SK-N-SH (cell line): ENCODE measurements at regions not wholly inside any gene's neighbourhood (a gene's known extent, or its start where the extent isn't known, plus 50 kb on each side); places are given as distances from the start of the nearest gene placed in this dataset.
A peak's percentile ranks its signal among the peaks of the same experiment; 100 is the strongest.
"Not testable (repeated sequence)": the region's sequence is repeated elsewhere in the genome, so short reads cannot be mapped to it uniquely, and the experiment has no call there.

Source experiments
- CTCF ChIA-PET: fragments of 300-600, 350-600 bp; formaldehyde crosslinking; extraction: SDS; loops from one replicate; lab custom pipeline; 2021; lab: Yijun Ruan, JAX
- POLR2A ChIA-PET: fragments of 350-600 bp; sonication (Branson Sonifier 250); formaldehyde crosslinking; extraction: SDS; loops from one replicate; lab custom pipeline; 2020; ENCODE audit warnings: antibody characterized with exemption, inconsistent platforms; lab: Yijun Ruan, JAX
- DNase-seq: peaks from one replicate; pipeline ENCODE4 v3.0.0; 2012
- H2AFZ ChIP-seq: fragments of 200-600 bp; sonication (generic); 2 replicates; pipeline ENCODE4 v1.8.1; 2016; ENCODE audit warnings: antibody characterized with exemption, mild to moderate bottlenecking, low read depth
- H3F3A ChIP-seq: fragments of 200-600 bp; sonication (generic); replicated peaks from 2 replicates; pipeline ENCODE3; 2016; ENCODE audit warnings: antibody characterized with exemption, mild to moderate bottlenecking; ENCODE audit not compliant: insufficient read depth
- H3K27ac ChIP-seq, 2 experiments: fragments of 200-500 bp in 1 of 2; fragments of 200-600 bp in 1 of 2; sonication (Bioruptor generic) in 1 of 2; sonication (generic), shearing (Covaris generic) in 1 of 2; 2 replicates each; pipeline versions ENCODE4 v1.5.1 to v1.6.1; 2014 to 2016; ENCODE audit warnings: low read depth in 2 of 2, inconsistent platforms in 1 of 2, low read length in 1 of 2, mild to moderate bottlenecking in 1 of 2, mixed read lengths in 1 of 2
- H3K27me3 ChIP-seq: fragments of 200-600 bp; sonication (generic), shearing (Covaris generic); 2 replicates; pipeline ENCODE4 v1.6.1; 2016; ENCODE audit warnings: mixed run types; ENCODE audit not compliant: insufficient read depth
- H3K36me3 ChIP-seq, 2 experiments: fragments of 200-500 bp in 1 of 2; fragments of 200-600 bp in 1 of 2; sonication (Bioruptor generic) in 1 of 2; sonication (generic) in 1 of 2; replicated peaks in 1 of 2; 2 replicates each; pipeline versions ENCODE3 to v1.5.1; 2014 to 2016; ENCODE audit warnings: low read length in 1 of 2, mild to moderate bottlenecking in 1 of 2; ENCODE audit not compliant: insufficient read depth in 2 of 2, control insufficient read depth in 1 of 2
- H3K4me1 ChIP-seq, 2 experiments: fragments of 200-500 bp in 1 of 2; fragments of 200-600 bp in 1 of 2; sonication (Bioruptor generic) in 1 of 2; sonication (generic), shearing (Covaris generic) in 1 of 2; 2 replicates each; pipeline versions ENCODE4 v1.5.1 to v1.6.1; 2014 to 2016; ENCODE audit warnings: low read depth in 1 of 2, low read length in 1 of 2, mixed run types in 1 of 2; ENCODE audit not compliant: insufficient read depth in 2 of 2, control insufficient read depth in 1 of 2
- H3K4me2 ChIP-seq: fragments of 200-600 bp; sonication (generic), shearing (Covaris generic); 2 replicates; pipeline ENCODE4 v1.6.1; 2017; ENCODE audit warnings: mixed run types
- H3K4me3 ChIP-seq, 2 experiments: fragments of 200-500 bp in 1 of 2; fragments of 200-600 bp in 1 of 2; sonication (Bioruptor generic) in 1 of 2; sonication (generic), shearing (Covaris generic) in 1 of 2; 2 replicates each; pipeline versions ENCODE4 v1.5.1 to v1.8.1; 2014 to 2016; ENCODE audit warnings: low read depth in 2 of 2, inconsistent platforms in 1 of 2, low read length in 1 of 2, mild to moderate bottlenecking in 1 of 2, mixed read lengths in 1 of 2, moderate library complexity in 1 of 2
- H3K79me2 ChIP-seq: fragments of 200-600 bp; sonication (generic); 2 replicates; pipeline ENCODE4 v1.8.1; 2017; ENCODE audit warnings: mild to moderate bottlenecking; ENCODE audit not compliant: insufficient read depth
- H3K9ac ChIP-seq: fragments of 200-600 bp; sonication (generic); 2 replicates; pipeline ENCODE4 v1.6.1; 2017; ENCODE audit warnings: mixed run types
- H3K9me2 ChIP-seq: fragments of 200-600 bp; sonication (generic); 2 replicates; pipeline ENCODE4 v1.6.1; 2017; ENCODE audit warnings: mixed run types
- H3K9me3 ChIP-seq: fragments of 200-600 bp; sonication (generic); 2 replicates; pipeline ENCODE4 v1.6.1; 2017; ENCODE audit warnings: mixed run types, mild to moderate bottlenecking, moderate library complexity
- H4K20me1 ChIP-seq: fragments of 200-600 bp; sonication (generic); 2 replicates; pipeline ENCODE4 v1.6.1; 2017; ENCODE audit warnings: mild to moderate bottlenecking, mixed run types; ENCODE audit not compliant: insufficient read depth
- ELF1 ChIP-seq: IDR thresholded peaks from 2 replicates; pipeline ENCODE4 v1.4.0; 2012
- FOXJ3 ChIP-seq: sonication (generic); formaldehyde crosslinking; IDR thresholded peaks from 2 replicates; pipeline ENCODE4 v1.5.1; 2020; ENCODE audit warnings: mild to moderate bottlenecking, missing genetic modification reagents
- FOXM1 ChIP-seq: IDR thresholded peaks from 2 replicates; pipeline ENCODE4 v1.4.0; 2012; ENCODE audit warnings: low read depth, mild to moderate bottlenecking
- GABPA ChIP-seq: IDR thresholded peaks from 2 replicates; pipeline ENCODE4 v1.4.0; 2012; ENCODE audit warnings: low read depth, mild to moderate bottlenecking
- MEF2A ChIP-seq: IDR thresholded peaks from 2 replicates; pipeline ENCODE4 v1.4.0; 2012; ENCODE audit warnings: low read depth, borderline replicate concordance
- NRF1 ChIP-seq: IDR thresholded peaks from 2 replicates; pipeline ENCODE4 v1.6.1; 2012; ENCODE audit warnings: low read depth, mild to moderate bottlenecking, low read length
- POLR2AphosphoS5 ChIP-seq: IDR thresholded peaks from 2 replicates; pipeline ENCODE4 v1.6.1; 2012; ENCODE audit warnings: low read depth, low read length
- RAD21 ChIP-seq: IDR thresholded peaks from 2 replicates; pipeline ENCODE4 v1.6.1; 2012; ENCODE audit warnings: mild to moderate bottlenecking, low read length
- RCOR1 ChIP-seq: fragments of 150-350 bp; IDR thresholded peaks from 2 replicates; pipeline ENCODE4 v1.6.1; 2017; ENCODE audit warnings: antibody characterized with exemption, low read length
- RXRA ChIP-seq: IDR thresholded peaks from 2 replicates; pipeline ENCODE4 v1.4.0; 2012; ENCODE audit warnings: low read depth, mild to moderate bottlenecking, borderline replicate concordance
- SIN3A ChIP-seq: IDR thresholded peaks from 2 replicates; pipeline ENCODE4 v1.6.1; 2012; ENCODE audit warnings: low read depth, mild to moderate bottlenecking, low read length, moderate library complexity, borderline replicate concordance
- SMC3 ChIP-seq: IDR thresholded peaks from 2 replicates; pipeline ENCODE4 v1.6.1; 2012; ENCODE audit warnings: low read depth, low read length, improper control_type of control experiment
- TAF1 ChIP-seq: IDR thresholded peaks from 2 replicates; pipeline ENCODE4 v1.6.1; 2012; ENCODE audit warnings: low read depth, mild to moderate bottlenecking, low read length, moderate library complexity, borderline replicate concordance
- ZBTB33 ChIP-seq: IDR thresholded peaks from 2 replicates; pipeline ENCODE4 v1.4.0; 2012; ENCODE audit warnings: low read depth, borderline replicate concordance
- WGBS: methylation state at CpG from one replicate; pipeline ENCODE4 v1.1.6; 2017; ENCODE audit warnings: low lambda C conversion rate; 5-methylcytosine and 5-hydroxymethylcytosine counted together
- TF ChIP-seq, protein P1 (sequence below): IDR thresholded peaks from 2 replicates; pipeline ENCODE4; 2012
- TF ChIP-seq, protein P2 (sequence below): IDR thresholded peaks from 2 replicates; pipeline ENCODE4 v1.4.0; 2012; ENCODE audit warnings: low read depth

- CTCF ChIA-PET: interaction anchor here (1.4 to 1.9 kb wide), 2 partner anchors 105 to 212 kb away, joined by 7 to 19 read pairs; partner anchors contain the start of gene HPCAL1
- Histone ChIP-seq H3K9ac (no peak overlapping the region), H3K79me2 (no peaks in the 10 kb centered on the region), H4K20me1 (no peaks in the 10 kb centered on the region), H3K27me3 (no peaks in the 10 kb centered on the region), H2AFZ (no peak overlapping the region), H3K4me2 (no peak overlapping the region), H3K4me1 (peaks cover 0 to 25% of the 10 kb centered on the region in 2 experiments; a peak in 1 of 4 replicates), H3K4me3 (no peak overlapping the region; a peak in 1 of 4 replicates), H3K36me3 (peaks cover 0 to 5% of the 10 kb centered on the region in 2 experiments), H3K27ac (peak overlapping the region in 1 of 2 experiments; percentile 93; a peak in 2 of 4 replicates), H3K9me2 (no peaks in the 10 kb centered on the region), H3F3A (peaks cover 4% of the 10 kb centered on the region), H3K9me3 (no peaks in the 10 kb centered on the region)
- POLR2A ChIA-PET: interaction anchor here (1.3 kb wide), 1 partner anchor 107 kb away, joined by 3 read pairs; no protein-coding TSS in a partner anchor
- 95% methylated on average over 15 of the region's 17 CpGs for WGBS
- TF ChIP-seq TAF1 (no peak), FOXJ3 (CRISPR knock-in tag) (no peak), ELF1 (no peak), NRF1 (no peak), RXRA (no peak), ZBTB33 (no peak), SMC3 (no peak), MEF2A (no peak), GABPA (no peak), FOXM1 (no peak)
- no peak for DNase-seq
These were observed 74.6 kb downstream of the RRM2 start for GRCh38 chr2:10196948-10197696.

GRCh38 chr2:10197697-10198076 is 75.1 kb downstream of the RRM2 start:
- TF ChIP-seq ZBTB33 (no peak), GABPA (no peak), RCOR1 (no peak), POLR2AphosphoS5 (no peak), RAD21 (no peak), SIN3A (no peak), NRF1 (no peak)
- TF ChIP-seq, protein P1, sequence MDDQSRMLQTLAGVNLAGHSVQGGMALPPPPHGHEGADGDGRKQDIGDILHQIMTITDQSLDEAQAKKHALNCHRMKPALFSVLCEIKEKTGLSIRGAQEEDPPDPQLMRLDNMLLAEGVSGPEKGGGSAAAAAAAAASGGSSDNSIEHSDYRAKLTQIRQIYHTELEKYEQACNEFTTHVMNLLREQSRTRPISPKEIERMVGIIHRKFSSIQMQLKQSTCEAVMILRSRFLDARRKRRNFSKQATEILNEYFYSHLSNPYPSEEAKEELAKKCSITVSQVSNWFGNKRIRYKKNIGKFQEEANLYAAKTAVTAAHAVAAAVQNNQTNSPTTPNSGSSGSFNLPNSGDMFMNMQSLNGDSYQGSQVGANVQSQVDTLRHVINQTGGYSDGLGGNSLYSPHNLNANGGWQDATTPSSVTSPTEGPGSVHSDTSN: no peak
- TF ChIP-seq, protein P2, sequence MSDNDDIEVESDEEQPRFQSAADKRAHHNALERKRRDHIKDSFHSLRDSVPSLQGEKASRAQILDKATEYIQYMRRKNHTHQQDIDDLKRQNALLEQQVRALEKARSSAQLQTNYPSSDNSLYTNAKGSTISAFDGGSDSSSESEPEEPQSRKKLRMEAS: no peak
- ChIA-PET POLR2A (no interaction called here), CTCF (no interaction called here)
- Histone ChIP-seq H3K79me2 (no peaks in the 10 kb centered on the region), H3K9me2 (no peaks in the 10 kb centered on the region), H3K4me2 (no peak overlapping the region), H4K20me1 (no peaks in the 10 kb centered on the region), H3K9me3 (no peaks in the 10 kb centered on the region), H3K4me3 (no peak overlapping the region; a peak in 1 of 4 replicates), H3K36me3 (peaks cover 0 to 5% of the 10 kb centered on the region in 2 experiments), H3K27ac (no peak overlapping the region; a peak in 1 of 4 replicates), H3K9ac (no peak overlapping the region), H3K4me1 (peaks cover 0 to 28% of the 10 kb centered on the region in 2 experiments; a peak in 1 of 4 replicates), H3K27me3 (no peaks in the 10 kb centered on the region), H2AFZ (no peak overlapping the region), H3F3A (peaks cover 6% of the 10 kb centered on the region)
- WGBS: 88% methylated on average over 5 of the region's 5 CpGs
- no peak for DNase-seq

- H2AFZ ChIP-seq, H3K27me3 ChIP-seq, H3K36me3 ChIP-seq, H3K79me2 ChIP-seq, H3K9ac ChIP-seq, H3K4me2 ChIP-seq, H3F3A ChIP-seq, DNase-seq, H4K20me1 ChIP-seq, H3K9me3 ChIP-seq, H3K4me3 ChIP-seq, CTCF ChIA-PET, POLR2A ChIA-PET, H3K27ac ChIP-seq, H3K9me2 ChIP-seq: not testable (repeated sequence)
- H3K4me1 ChIP-seq: peaks cover 0 to 35% of the 10 kb centered on the region in 2 experiments; a peak in 1 of 4 replicates
- WGBS: 83% methylated on average over 6 of the region's 6 CpGs
These were observed 75.9 kb downstream of the RRM2 start for GRCh38 chr2:10198482-10198881.
